SH-SY5Y (cell line): ENCODE measurements at regions not wholly inside any gene's neighbourhood (a gene's known extent, or its start where the extent isn't known, plus 50 kb on each side); places are given as distances from the start of the nearest gene placed in this dataset.

Source experiments
- GATA2 ChIP-seq: IDR thresholded peaks from 2 replicates; pipeline ENCODE4 v1.6.1; 2011; ENCODE audit warnings: mild to moderate bottlenecking, low read depth, low read length
- GATA3 ChIP-seq: IDR thresholded peaks from 2 replicates; pipeline ENCODE4 v1.6.1; 2011; ENCODE audit warnings: low read depth, mild to moderate bottlenecking, low read length, moderate library complexity

DNA sequence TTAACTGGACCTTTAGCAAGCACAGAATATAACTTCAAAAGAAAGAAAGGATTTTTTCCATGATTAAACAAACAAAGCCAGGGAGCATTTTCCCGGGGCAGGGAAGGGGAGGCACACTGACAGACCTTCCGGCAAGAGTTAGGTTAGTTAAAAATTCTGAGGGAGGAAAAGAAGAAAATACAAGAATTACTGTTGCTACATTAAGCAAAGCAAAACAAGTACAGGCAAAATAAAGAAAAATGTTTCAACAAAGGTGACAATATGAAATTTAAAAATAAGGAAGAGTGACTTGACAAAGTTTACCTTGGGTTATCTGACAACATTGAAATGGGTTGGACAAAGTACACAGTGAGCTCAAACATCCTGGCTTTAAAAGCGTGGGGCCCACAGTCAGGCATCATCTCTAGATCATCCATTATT is 51.5 kb downstream of the KLF12 start:
- TF ChIP-seq GATA2: no peak
- TF ChIP-seq GATA3: no peak
